ENCODE measurements at regions not wholly inside any gene's neighbourhood (a gene's known extent, or its start where the extent isn't known, plus 50 kb on each side); places are given as distances from the start of the nearest gene placed in this dataset.

GRCh38 chr15:39326306-39326975 lies 254.4 kb upstream of the THBS1 start:
- no peak for DNase-seq

GRCh38 chr15:39327005-39327730 lies 253.7 kb upstream of the THBS1 start:
- DNase-seq = no peak

GRCh38 chr15:39330061-39330460 lies 250.8 kb upstream of the THBS1 start:
- no peak for DNase-seq

GRCh38 chr15:39331584-39331983 lies 249.3 kb upstream of the THBS1 start:
- no peak for DNase-seq

GRCh38 chr15:39332846-39333245 lies 248.0 kb upstream of the THBS1 start:
- no peak for DNase-seq

GRCh38 chr15:39333393-39333792 lies 247.5 kb upstream of the THBS1 start:
- no peak for DNase-seq

GRCh38 chr15:39333896-39334295 lies 247.0 kb upstream of the THBS1 start:
- no peak for DNase-seq

GRCh38 chr15:39336926-39337325 lies 244.0 kb upstream of the THBS1 start:
- no peak for DNase-seq

GRCh38 chr15:39338251-39338650 lies 242.6 kb upstream of the THBS1 start:
- no peak for DNase-seq

GRCh38 chr15:39340903-39341645 lies 239.8 kb upstream of the THBS1 start:
- DNase-seq = no peak

GRCh38 chr15:39344662-39345141 lies 236.2 kb upstream of the THBS1 start:
- DNase-seq = no peak

GRCh38 chr15:39345176-39345575 lies 235.7 kb upstream of the THBS1 start:
- DNase-seq = no peak

GRCh38 chr15:39347453-39347852 lies 233.4 kb upstream of the THBS1 start:
- no peak for DNase-seq

GRCh38 chr15:39350785-39351184 lies 230.1 kb upstream of the THBS1 start:
- no peak for DNase-seq

- no peak for DNase-seq
These were observed 226.7 kb upstream of the THBS1 start for GRCh38 chr15:39354189-39354588.

- DNase-seq = no peak
These were observed 223.2 kb upstream of the THBS1 start for GRCh38 chr15:39357480-39358268.

GRCh38 chr15:39358441-39359041 lies 222.3 kb upstream of the THBS1 start:
- no peak for DNase-seq

GRCh38 chr15:39359771-39360170 lies 221.1 kb upstream of the THBS1 start:
- DNase-seq = no peak

GRCh38 chr15:39360452-39360851 lies 220.4 kb upstream of the THBS1 start:
- DNase-seq = no peak

- no peak for DNase-seq
These were observed 219.4 kb upstream of the THBS1 start for GRCh38 chr15:39361497-39361896.

GRCh38 chr15:39362821-39363561 lies 217.9 kb upstream of the THBS1 start:
- DNase-seq = no peak
